H9 (cell line): ENCODE measurements at regions not wholly inside any gene's neighbourhood (a gene's known extent, or its start where the extent isn't known, plus 50 kb on each side); places are given as distances from the start of the nearest gene placed in this dataset.

Source experiments
- DNase-seq: peaks from one replicate; pipeline ENCODE4 v3.0.0-alpha.2; 2017
- H2AFZ ChIP-seq: one replicate; pipeline ENCODE4 v1.6.1; 2013; ENCODE audit warnings: mild to moderate bottlenecking, low read length, control low read depth, moderate library complexity
- H2AK5ac ChIP-seq: 2 replicates; pipeline ENCODE4 v1.6.1; 2013; ENCODE audit warnings: low read length, control low read depth, mixed read lengths; ENCODE audit not compliant: insufficient read length
- H2BK120ac ChIP-seq: one replicate; pipeline ENCODE4 v1.6.1; 2013; ENCODE audit warnings: low read depth, mild to moderate bottlenecking, low read length, control low read depth, inconsistent platforms; ENCODE audit not compliant: poor library complexity, severe bottlenecking
- H2BK12ac ChIP-seq: 2 replicates; pipeline ENCODE4 v1.6.1; 2013; ENCODE audit warnings: low read length, control low read depth, mixed read lengths, low read depth; ENCODE audit not compliant: insufficient read length
- H2BK15ac ChIP-seq: 2 replicates; pipeline ENCODE4 v1.6.1; 2013; ENCODE audit warnings: low read depth, low read length, control low read depth
- H2BK20ac ChIP-seq: one replicate; pipeline ENCODE4 v1.6.1; 2013; ENCODE audit warnings: low read depth, mild to moderate bottlenecking, low read length, control low read depth, inconsistent platforms; ENCODE audit not compliant: poor library complexity, severe bottlenecking
- H2BK5ac ChIP-seq: 2 replicates; pipeline ENCODE4 v1.6.1; 2013; ENCODE audit warnings: low read length, control low read depth, mixed read lengths; ENCODE audit not compliant: insufficient read length
- H3K14ac ChIP-seq: 2 replicates; pipeline ENCODE4 v1.6.1; 2013; ENCODE audit warnings: low read length, control low read depth; ENCODE audit not compliant: insufficient read depth
- H3K18ac ChIP-seq: 2 replicates; pipeline ENCODE4 v1.6.1; 2013; ENCODE audit warnings: low read depth, mild to moderate bottlenecking, mixed read lengths, low read length, control low read depth; ENCODE audit not compliant: insufficient read length
- H3K23ac ChIP-seq: 2 replicates; pipeline ENCODE4 v1.6.1; 2013; ENCODE audit warnings: low read length, control low read depth, mixed read lengths, low read depth; ENCODE audit not compliant: insufficient read length
- H3K23me2 ChIP-seq: 2 replicates; pipeline ENCODE4 v1.6.1; 2013; ENCODE audit warnings: low read depth, mild to moderate bottlenecking, mixed read lengths, low read length, control low read depth; ENCODE audit not compliant: insufficient read length, poor library complexity, severe bottlenecking
- H3K27ac ChIP-seq: 2 replicates; pipeline ENCODE4 v1.5.1; 2013; ENCODE audit warnings: low read length, control low read depth, mixed read lengths, low read depth; ENCODE audit not compliant: insufficient read length
- H3K27me3 ChIP-seq: 2 replicates; pipeline ENCODE4 v1.6.1; 2013; ENCODE audit warnings: low read length, control low read depth, inconsistent platforms; ENCODE audit not compliant: insufficient read depth
- H3K4ac ChIP-seq: 2 replicates; pipeline ENCODE4 v1.6.1; 2013; ENCODE audit warnings: low read depth, mild to moderate bottlenecking, control low read depth, inconsistent platforms, low read length, moderate library complexity
- H3K4me1 ChIP-seq: 2 replicates; pipeline ENCODE4 v1.6.1; 2013; ENCODE audit warnings: low read length, control low read depth, inconsistent platforms; ENCODE audit not compliant: insufficient read depth
- H3K4me2 ChIP-seq: 2 replicates; pipeline ENCODE4 v1.6.1; 2013; ENCODE audit warnings: low read length, control low read depth, mixed read lengths; ENCODE audit not compliant: insufficient read length, insufficient read depth
- H3K56ac ChIP-seq: 2 replicates; pipeline ENCODE4 v1.6.1; 2013; ENCODE audit warnings: low read depth, mild to moderate bottlenecking, mixed read lengths, low read length, control low read depth; ENCODE audit not compliant: insufficient read length
- H3K79me1 ChIP-seq: 2 replicates; pipeline ENCODE4 v1.6.1; 2013; ENCODE audit warnings: low read depth, mild to moderate bottlenecking, moderate library complexity, low read length, control low read depth, inconsistent platforms; ENCODE audit not compliant: insufficient read depth, poor library complexity, severe bottlenecking
- H3K79me2 ChIP-seq: 2 replicates; pipeline ENCODE4 v1.6.1; 2013; ENCODE audit warnings: low read length, control low read depth, inconsistent platforms; ENCODE audit not compliant: insufficient read depth
- H3K9ac ChIP-seq: 2 replicates; pipeline ENCODE4 v1.6.1; 2013; ENCODE audit warnings: low read length, control low read depth, mixed read lengths; ENCODE audit not compliant: insufficient read length; ENCODE audit errors: extremely low read depth
- H3K9me3 ChIP-seq: one replicate; pipeline ENCODE4 v1.6.1; 2013; ENCODE audit warnings: low read depth, low read length, inconsistent platforms; ENCODE audit not compliant: control insufficient read depth
- H3T11ph ChIP-seq: one replicate; pipeline ENCODE4 v1.6.1; 2013; ENCODE audit warnings: mild to moderate bottlenecking, low read length, control low read depth, inconsistent platforms
- H4K20me1 ChIP-seq: one replicate; pipeline ENCODE4 v1.6.1; 2013; ENCODE audit not compliant: control insufficient read depth, insufficient read length, insufficient read depth
- H4K5ac ChIP-seq: 2 replicates; pipeline ENCODE4 v1.6.1; 2013; ENCODE audit warnings: low read depth, mild to moderate bottlenecking, mixed read lengths, low read length, control low read depth; ENCODE audit not compliant: insufficient read length
- H4K8ac ChIP-seq: replicated peaks from 2 replicates; pipeline ENCODE4 v1.6.1; 2013; ENCODE audit warnings: low read length, control low read depth, mixed read lengths, low read depth; ENCODE audit not compliant: insufficient read length
- H4K91ac ChIP-seq: 2 replicates; pipeline ENCODE4 v1.6.1; 2013; ENCODE audit warnings: low read depth, mild to moderate bottlenecking, moderate library complexity, mixed read lengths, low read length, control low read depth; ENCODE audit not compliant: insufficient read length
- H3K27ac Mint-ChIP-seq, 3 experiments: 2 replicates in 2 of 3; 3 replicates in 1 of 3; pipeline ENCODE4 v1.8.0; 2020 to 2021; ENCODE audit warnings: mixed read lengths in 3 of 3, mild to moderate bottlenecking in 1 of 3, moderate library complexity in 1 of 3
- H3K27me3 Mint-ChIP-seq: 2 replicates; pipeline ENCODE4 v1.8.0; 2021; ENCODE audit warnings: low read depth, mild to moderate bottlenecking, moderate library complexity, mixed read lengths
- H3K36me3 Mint-ChIP-seq, 3 experiments: 2 replicates in 2 of 3; 3 replicates in 1 of 3; pipeline ENCODE4 v1.8.0; 2020 to 2021; ENCODE audit warnings: low read depth in 3 of 3, mixed read lengths in 3 of 3; ENCODE audit not compliant: insufficient read depth in 1 of 3
- H3K4me1 Mint-ChIP-seq, 2 experiments: 2 replicates each; pipeline ENCODE4 v1.8.0; 2020; ENCODE audit warnings: mixed read lengths in 2 of 2
- H3K4me3 Mint-ChIP-seq, 2 experiments: 2 replicates in 1 of 2; 3 replicates in 1 of 2; pipeline ENCODE4 v1.8.0; 2020 to 2021; ENCODE audit warnings: mild to moderate bottlenecking in 2 of 2, mixed read lengths in 2 of 2, moderate library complexity in 1 of 2
- H3K9me3 Mint-ChIP-seq, 2 experiments: 2 replicates in 1 of 2; 3 replicates in 1 of 2; pipeline ENCODE4 v1.8.0; 2020; ENCODE audit warnings: mild to moderate bottlenecking in 2 of 2, mixed read lengths in 2 of 2, moderate library complexity in 1 of 2
- CTCF ChIP-seq: fragments of 200-600 bp; sonication (generic); conservative IDR thresholded peaks from 3 replicates; pipeline ENCODE4 v1.8.0; 2021; ENCODE audit warnings: antibody characterized with exemption, mild to moderate bottlenecking
- WGBS: extraction: QIAGEN DNeasy Blood & Tissue Kit; methylation state at CpG from one replicate; pipeline ENCODE4 v1.1.7; 2013; ENCODE audit warnings: missing lambda C conversion rate, low lambda C conversion rate, mixed read lengths; ENCODE audit not compliant: insufficient read length; ENCODE audit errors: extremely low coverage; 5-methylcytosine and 5-hydroxymethylcytosine counted together

GRCh38 chr12:4049298-4050080 lies 176.3 kb upstream of the PARP11 start:
- Histone ChIP-seq H3K79me1 (no peaks in the 10 kb centered on the region), H3K9me3 (no peaks in the 10 kb centered on the region), H3T11ph (no peak overlapping the region), H3K9ac (no peak overlapping the region), H3K4me2 (no peak overlapping the region), H2BK12ac (no peak overlapping the region), H3K27ac (no peak overlapping the region), H4K20me1 (no peaks in the 10 kb centered on the region), H2AK5ac (no peak overlapping the region), H3K14ac (no peak overlapping the region), H3K79me2 (no peaks in the 10 kb centered on the region), H2BK120ac (no peak overlapping the region), H4K5ac (no peak overlapping the region), H4K8ac (no peak overlapping the region), H3K4me1 (no peaks in the 10 kb centered on the region; the same call in 1 of the 2 replicates), H3K23ac (no peak overlapping the region), H2BK15ac (no peak overlapping the region), H2BK5ac (no peak overlapping the region), H2BK20ac (no peak overlapping the region), H3K56ac (no peak overlapping the region), H3K4ac (no peak overlapping the region), H2AFZ (no peak overlapping the region), H3K18ac (no peak overlapping the region), H4K91ac (no peak overlapping the region), H3K23me2 (no peaks in the 10 kb centered on the region), H3K27me3 (no peaks in the 10 kb centered on the region)
- Mint-ChIP-seq H3K27me3 (peaks cover 6% of the 10 kb centered on the region), H3K4me3 (no peak overlapping the region), H3K27ac (no peak overlapping the region), H3K4me1 (peaks cover 25 to 26% of the 10 kb centered on the region in 2 experiments), H3K9me3 (peaks cover 0 to 3% of the 10 kb centered on the region in 2 experiments; a peak in 1 of 5 replicates), H3K36me3 (no peaks in the 10 kb centered on the region; a peak in 1 of 7 replicates)
- no CpG with 5 or more reads among the region's 9 CpGs for WGBS
- TF ChIP-seq CTCF, result no peak
- DNase-seq, result no peak
